Uterus (tissue), 3 donors: ENCODE measurements at regions not wholly inside any gene's neighbourhood (a gene's known extent, or its start where the extent isn't known, plus 50 kb on each side); places are given as distances from the start of the nearest gene placed in this dataset.

ENCODE experiments used
- DNase-seq, 2 donors: peaks; one replicate each; pipeline ENCODE4 v3.0.0-alpha.2; 2019 to 2020
- H3K27ac ChIP-seq, 2 donors: fragments of 200-600 bp; sonication (generic); 1 replicate in 1 of 2; 2 replicates in 1 of 2; pipeline ENCODE4 v1.5.1; 2016 to 2018
- H3K27me3 ChIP-seq, 2 donors: fragments of 200-600 bp; sonication (generic); one replicate each; pipeline ENCODE4 v1.5.1; 2018 to 2019; ENCODE audit warnings: control low read depth in 1 of 2
- H3K36me3 ChIP-seq, 2 donors: fragments of 200-600 bp; sonication (generic); one replicate each; pipeline ENCODE4 v1.5.1; 2019; ENCODE audit warnings: control low read depth in 1 of 2
- H3K4me1 ChIP-seq, 2 donors: fragments of 200-600 bp; sonication (generic); one replicate each; pipeline ENCODE4 v1.5.1; 2018 to 2019; ENCODE audit warnings: control low read depth in 1 of 2
- H3K4me3 ChIP-seq, 2 donors: fragments of 200-600 bp; sonication (generic); 1 replicate in 1 of 2; 2 replicates in 1 of 2; pipeline ENCODE4 v1.5.1; 2018 to 2019; ENCODE audit warnings: mild to moderate bottlenecking in 1 of 2
- H3K9me3 ChIP-seq, 2 donors: fragments of 200-600 bp; sonication (generic); one replicate each; pipeline ENCODE4 v1.5.1; 2019; ENCODE audit warnings: control low read depth in 1 of 2
- CTCF ChIP-seq, 4 experiments: fragments of 200-600 bp in 2 of 4; fragments of 450-650 bp in 2 of 4; sonication (generic) in 2 of 4; IDR thresholded peaks; one replicate each; pipeline ENCODE4 v1.5.1; 2016 to 2019; ENCODE audit warnings: antibody characterized with exemption in 4 of 4, mild to moderate bottlenecking in 2 of 4, moderate library complexity in 1 of 4
- POLR2A ChIP-seq, 2 donors: fragments of 450-650 bp; IDR thresholded peaks; one replicate each; pipeline ENCODE4 v1.6.1; 2016; ENCODE audit warnings: antibody characterized with exemption in 2 of 2, mild to moderate bottlenecking in 1 of 2, moderate library complexity in 1 of 2
- intact Hi-C: fragments of 100-400 bp; cut with DNase I; formaldehyde crosslinking; loops from one replicate; pipeline ENCODE4 v1.15.1; 2023; ENCODE audit warnings: low total_unique reads
- donor health status: DM: yes; HTN: yes; CAD: no.

DNA sequence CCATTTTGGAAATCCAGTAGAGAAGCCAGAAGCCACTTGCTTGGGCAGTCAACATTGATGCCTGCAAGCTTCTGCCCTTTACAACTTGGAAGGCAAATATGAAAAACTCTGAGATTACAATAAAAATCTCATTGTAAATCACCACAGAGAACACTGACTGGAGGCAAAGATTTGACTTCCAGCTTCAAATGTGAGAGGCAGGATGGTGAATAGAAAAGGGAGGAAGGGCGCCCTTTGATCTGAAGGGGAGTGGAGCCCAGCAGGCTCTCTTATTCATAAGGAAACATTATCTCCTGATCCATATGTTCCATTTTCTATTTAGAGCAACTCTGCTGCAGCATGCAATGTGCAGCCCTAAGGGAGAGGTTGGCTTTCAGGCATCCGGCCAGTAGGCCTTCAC lies 348.3 kb downstream of the AJAP1 start:
- H3K4me3 ChIP-seq, result no peak overlapping the region
- no peak for DNase-seq
- H3K9me3 ChIP-seq, result no peaks in the 10 kb centered on the region
- intact Hi-C loops, result no loop called here
- TF ChIP-seq POLR2A (IDR thresholded peaks at IDR 0.05) (no peak), CTCF (IDR thresholded peaks at IDR 0.05) (no peak)
- no peaks in the 10 kb centered on the region for H3K27me3 ChIP-seq
- H3K27ac ChIP-seq, result no peak overlapping the region
- H3K4me1 ChIP-seq, result no peaks in the 10 kb centered on the region
- no peaks in the 10 kb centered on the region for H3K36me3 ChIP-seq

GRCh38 chr1:5001466-5001865 lies 347.1 kb downstream of the AJAP1 start:
- Histone ChIP-seq H3K27ac (no peak overlapping the region), H3K4me3 (no peak overlapping the region), H3K36me3 (no peaks in the 10 kb centered on the region), H3K9me3 (no peaks in the 10 kb centered on the region), H3K27me3 (no peaks in the 10 kb centered on the region), H3K4me1 (no peaks in the 10 kb centered on the region)
- DNase-seq, result no peak
- intact Hi-C loops, result no loop called here
- no peak for TF ChIP-seq CTCF (IDR thresholded peaks at IDR 0.05)
- no peak for TF ChIP-seq POLR2A (IDR thresholded peaks at IDR 0.05)

DNA sequence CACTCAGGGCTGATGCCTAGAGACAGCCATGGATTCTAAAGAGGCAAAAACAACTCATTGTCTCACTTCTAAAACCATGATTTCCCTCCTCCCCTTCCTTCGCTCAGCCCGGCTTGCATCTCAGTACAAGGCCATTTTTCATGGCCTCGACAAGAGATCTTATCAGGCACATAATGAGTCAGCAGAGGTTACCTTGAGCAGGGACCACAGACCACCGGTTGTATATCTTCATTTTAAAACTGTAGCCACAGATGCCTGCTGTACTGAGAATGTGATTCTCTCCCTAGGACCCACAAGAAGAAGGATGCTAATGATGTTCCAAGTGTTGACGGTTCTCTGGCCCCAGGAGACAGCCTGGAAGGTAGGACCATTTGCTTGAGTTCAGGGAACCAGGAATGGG lies 331.9 kb downstream of the AJAP1 start:
- Histone ChIP-seq H3K4me1 (no peaks in the 10 kb centered on the region), H3K27ac (no peak overlapping the region), H3K9me3 (no peaks in the 10 kb centered on the region), H3K4me3 (no peak overlapping the region), H3K27me3 (no peaks in the 10 kb centered on the region), H3K36me3 (no peaks in the 10 kb centered on the region)
- TF ChIP-seq POLR2A (IDR thresholded peaks at IDR 0.05), result no peak
- TF ChIP-seq CTCF (IDR thresholded peaks at IDR 0.05), result no peak
- DNase-seq, result no peak
- intact Hi-C loops, result no loop called here

GRCh38 chr1:4984841-4985240 lies 330.4 kb downstream of the AJAP1 start:
- intact Hi-C loops, result no loop called here

DNA sequence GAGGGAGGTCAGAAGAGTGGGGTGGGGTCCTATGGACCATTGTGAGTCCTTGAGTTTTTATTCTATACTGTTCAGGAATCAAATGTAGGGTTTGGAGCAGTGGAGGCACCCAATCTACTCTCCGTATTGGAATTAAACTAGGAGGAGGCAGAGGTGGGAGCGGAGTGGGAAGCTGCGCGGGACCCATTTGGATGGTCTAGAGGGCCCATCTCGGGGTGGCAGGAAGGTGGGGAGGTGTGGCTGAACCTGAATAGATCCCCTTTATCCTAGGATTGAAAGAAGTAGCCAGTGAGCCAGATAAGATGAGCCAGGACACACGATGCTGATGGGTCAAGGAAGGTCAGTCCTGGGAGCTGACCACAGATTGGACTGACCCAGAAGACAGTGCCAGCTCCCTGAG lies 325.8 kb downstream of the AJAP1 start:
- Histone ChIP-seq H3K36me3 (no peaks in the 10 kb centered on the region), H3K9me3 (no peaks in the 10 kb centered on the region), H3K27ac (no peak overlapping the region), H3K4me1 (no peaks in the 10 kb centered on the region), H3K4me3 (no peak overlapping the region), H3K27me3 (no peaks in the 10 kb centered on the region)
- DNase-seq, result no peak
- TF ChIP-seq POLR2A (IDR thresholded peaks at IDR 0.05) (no peak), CTCF (IDR thresholded peaks at IDR 0.05) (no peak)
- intact Hi-C loops, result no loop called here

More at GRCh38 chr1:4984841-4985240, 330.4 kb downstream of the AJAP1 start:
- TF ChIP-seq CTCF (IDR thresholded peaks at IDR 0.05) (no peak), POLR2A (IDR thresholded peaks at IDR 0.05) (no peak)
- no peak overlapping the region for H3K4me3 ChIP-seq
- no peak overlapping the region for H3K27ac ChIP-seq
- no peaks in the 10 kb centered on the region for H3K9me3 ChIP-seq
- no peak for DNase-seq
- H3K36me3 ChIP-seq, result no peaks in the 10 kb centered on the region
- no peaks in the 10 kb centered on the region for H3K27me3 ChIP-seq
- H3K4me1 ChIP-seq, result no peaks in the 10 kb centered on the region
